ENCODE measurements at regions not wholly inside any gene's neighbourhood (a gene's known extent, or its start where the extent isn't known, plus 50 kb on each side); places are given as distances from the start of the nearest gene placed in this dataset.

DNA sequence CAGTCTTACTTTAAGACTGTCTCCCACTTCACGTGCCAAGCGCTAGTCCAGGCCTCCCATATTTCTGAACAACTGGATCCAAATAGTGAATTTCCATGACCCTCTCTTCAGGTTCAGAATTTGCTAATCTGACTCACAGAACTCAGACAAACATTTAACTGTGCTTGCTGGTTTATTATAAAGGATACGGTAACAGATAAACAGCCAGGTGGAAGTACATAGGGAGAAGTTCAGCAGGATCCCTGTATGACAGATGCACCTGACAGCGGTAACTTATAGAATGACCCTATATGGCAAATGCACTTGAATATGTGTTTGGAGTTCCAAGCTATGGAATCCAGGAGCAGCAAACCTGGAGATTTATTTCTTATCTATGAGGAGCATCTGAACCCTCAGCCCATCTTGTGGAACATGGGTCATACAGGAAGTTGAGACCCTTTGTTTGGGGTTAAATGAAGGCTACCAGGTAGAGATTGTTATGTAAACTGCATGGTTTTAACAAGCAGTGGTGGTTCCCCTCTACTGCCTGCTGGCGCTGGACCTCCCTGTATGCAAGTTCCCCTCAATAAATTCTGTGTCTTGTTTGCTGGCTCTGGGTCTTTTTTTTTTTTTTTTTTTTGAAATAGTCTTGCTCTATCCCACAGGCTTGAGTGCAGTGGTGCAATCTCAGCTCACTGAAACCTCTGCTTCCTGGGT lies 622.6 kb downstream of the KCNJ2 start:
- TF ChIP-seq TAF1 (IDR thresholded peaks at IDR 0.05; ENCODE audit: low read depth, low read length) = no peak
- TF ChIP-seq, protein P1, sequence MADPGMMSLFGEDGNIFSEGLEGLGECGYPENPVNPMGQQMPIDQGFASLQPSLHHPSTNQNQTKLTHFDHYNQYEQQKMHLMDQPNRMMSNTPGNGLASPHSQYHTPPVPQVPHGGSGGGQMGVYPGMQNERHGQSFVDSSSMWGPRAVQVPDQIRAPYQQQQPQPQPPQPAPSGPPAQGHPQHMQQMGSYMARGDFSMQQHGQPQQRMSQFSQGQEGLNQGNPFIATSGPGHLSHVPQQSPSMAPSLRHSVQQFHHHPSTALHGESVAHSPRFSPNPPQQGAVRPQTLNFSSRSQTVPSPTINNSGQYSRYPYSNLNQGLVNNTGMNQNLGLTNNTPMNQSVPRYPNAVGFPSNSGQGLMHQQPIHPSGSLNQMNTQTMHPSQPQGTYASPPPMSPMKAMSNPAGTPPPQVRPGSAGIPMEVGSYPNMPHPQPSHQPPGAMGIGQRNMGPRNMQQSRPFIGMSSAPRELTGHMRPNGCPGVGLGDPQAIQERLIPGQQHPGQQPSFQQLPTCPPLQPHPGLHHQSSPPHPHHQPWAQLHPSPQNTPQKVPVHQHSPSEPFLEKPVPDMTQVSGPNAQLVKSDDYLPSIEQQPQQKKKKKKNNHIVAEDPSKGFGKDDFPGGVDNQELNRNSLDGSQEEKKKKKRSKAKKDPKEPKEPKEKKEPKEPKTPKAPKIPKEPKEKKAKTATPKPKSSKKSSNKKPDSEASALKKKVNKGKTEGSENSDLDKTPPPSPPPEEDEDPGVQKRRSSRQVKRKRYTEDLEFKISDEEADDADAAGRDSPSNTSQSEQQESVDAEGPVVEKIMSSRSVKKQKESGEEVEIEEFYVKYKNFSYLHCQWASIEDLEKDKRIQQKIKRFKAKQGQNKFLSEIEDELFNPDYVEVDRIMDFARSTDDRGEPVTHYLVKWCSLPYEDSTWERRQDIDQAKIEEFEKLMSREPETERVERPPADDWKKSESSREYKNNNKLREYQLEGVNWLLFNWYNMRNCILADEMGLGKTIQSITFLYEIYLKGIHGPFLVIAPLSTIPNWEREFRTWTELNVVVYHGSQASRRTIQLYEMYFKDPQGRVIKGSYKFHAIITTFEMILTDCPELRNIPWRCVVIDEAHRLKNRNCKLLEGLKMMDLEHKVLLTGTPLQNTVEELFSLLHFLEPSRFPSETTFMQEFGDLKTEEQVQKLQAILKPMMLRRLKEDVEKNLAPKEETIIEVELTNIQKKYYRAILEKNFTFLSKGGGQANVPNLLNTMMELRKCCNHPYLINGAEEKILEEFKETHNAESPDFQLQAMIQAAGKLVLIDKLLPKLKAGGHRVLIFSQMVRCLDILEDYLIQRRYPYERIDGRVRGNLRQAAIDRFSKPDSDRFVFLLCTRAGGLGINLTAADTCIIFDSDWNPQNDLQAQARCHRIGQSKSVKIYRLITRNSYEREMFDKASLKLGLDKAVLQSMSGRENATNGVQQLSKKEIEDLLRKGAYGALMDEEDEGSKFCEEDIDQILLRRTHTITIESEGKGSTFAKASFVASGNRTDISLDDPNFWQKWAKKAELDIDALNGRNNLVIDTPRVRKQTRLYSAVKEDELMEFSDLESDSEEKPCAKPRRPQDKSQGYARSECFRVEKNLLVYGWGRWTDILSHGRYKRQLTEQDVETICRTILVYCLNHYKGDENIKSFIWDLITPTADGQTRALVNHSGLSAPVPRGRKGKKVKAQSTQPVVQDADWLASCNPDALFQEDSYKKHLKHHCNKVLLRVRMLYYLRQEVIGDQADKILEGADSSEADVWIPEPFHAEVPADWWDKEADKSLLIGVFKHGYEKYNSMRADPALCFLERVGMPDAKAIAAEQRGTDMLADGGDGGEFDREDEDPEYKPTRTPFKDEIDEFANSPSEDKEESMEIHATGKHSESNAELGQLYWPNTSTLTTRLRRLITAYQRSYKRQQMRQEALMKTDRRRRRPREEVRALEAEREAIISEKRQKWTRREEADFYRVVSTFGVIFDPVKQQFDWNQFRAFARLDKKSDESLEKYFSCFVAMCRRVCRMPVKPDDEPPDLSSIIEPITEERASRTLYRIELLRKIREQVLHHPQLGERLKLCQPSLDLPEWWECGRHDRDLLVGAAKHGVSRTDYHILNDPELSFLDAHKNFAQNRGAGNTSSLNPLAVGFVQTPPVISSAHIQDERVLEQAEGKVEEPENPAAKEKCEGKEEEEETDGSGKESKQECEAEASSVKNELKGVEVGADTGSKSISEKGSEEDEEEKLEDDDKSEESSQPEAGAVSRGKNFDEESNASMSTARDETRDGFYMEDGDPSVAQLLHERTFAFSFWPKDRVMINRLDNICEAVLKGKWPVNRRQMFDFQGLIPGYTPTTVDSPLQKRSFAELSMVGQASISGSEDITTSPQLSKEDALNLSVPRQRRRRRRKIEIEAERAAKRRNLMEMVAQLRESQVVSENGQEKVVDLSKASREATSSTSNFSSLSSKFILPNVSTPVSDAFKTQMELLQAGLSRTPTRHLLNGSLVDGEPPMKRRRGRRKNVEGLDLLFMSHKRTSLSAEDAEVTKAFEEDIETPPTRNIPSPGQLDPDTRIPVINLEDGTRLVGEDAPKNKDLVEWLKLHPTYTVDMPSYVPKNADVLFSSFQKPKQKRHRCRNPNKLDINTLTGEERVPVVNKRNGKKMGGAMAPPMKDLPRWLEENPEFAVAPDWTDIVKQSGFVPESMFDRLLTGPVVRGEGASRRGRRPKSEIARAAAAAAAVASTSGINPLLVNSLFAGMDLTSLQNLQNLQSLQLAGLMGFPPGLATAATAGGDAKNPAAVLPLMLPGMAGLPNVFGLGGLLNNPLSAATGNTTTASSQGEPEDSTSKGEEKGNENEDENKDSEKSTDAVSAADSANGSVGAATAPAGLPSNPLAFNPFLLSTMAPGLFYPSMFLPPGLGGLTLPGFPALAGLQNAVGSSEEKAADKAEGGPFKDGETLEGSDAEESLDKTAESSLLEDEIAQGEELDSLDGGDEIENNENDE (IDR thresholded peaks at IDR 0.05; ENCODE audit: insufficient replicate concordance, low read length) = peak; percentile 67
- TF ChIP-seq, protein P2, sequence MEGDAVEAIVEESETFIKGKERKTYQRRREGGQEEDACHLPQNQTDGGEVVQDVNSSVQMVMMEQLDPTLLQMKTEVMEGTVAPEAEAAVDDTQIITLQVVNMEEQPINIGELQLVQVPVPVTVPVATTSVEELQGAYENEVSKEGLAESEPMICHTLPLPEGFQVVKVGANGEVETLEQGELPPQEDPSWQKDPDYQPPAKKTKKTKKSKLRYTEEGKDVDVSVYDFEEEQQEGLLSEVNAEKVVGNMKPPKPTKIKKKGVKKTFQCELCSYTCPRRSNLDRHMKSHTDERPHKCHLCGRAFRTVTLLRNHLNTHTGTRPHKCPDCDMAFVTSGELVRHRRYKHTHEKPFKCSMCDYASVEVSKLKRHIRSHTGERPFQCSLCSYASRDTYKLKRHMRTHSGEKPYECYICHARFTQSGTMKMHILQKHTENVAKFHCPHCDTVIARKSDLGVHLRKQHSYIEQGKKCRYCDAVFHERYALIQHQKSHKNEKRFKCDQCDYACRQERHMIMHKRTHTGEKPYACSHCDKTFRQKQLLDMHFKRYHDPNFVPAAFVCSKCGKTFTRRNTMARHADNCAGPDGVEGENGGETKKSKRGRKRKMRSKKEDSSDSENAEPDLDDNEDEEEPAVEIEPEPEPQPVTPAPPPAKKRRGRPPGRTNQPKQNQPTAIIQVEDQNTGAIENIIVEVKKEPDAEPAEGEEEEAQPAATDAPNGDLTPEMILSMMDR (IDR thresholded peaks at IDR 0.05; ENCODE audit: control extremely low read depth in 1 of 3, insufficient read depth in 1 of 3, low read depth in 1 of 3, low read length in 3 of 3) = no peak
- TF ChIP-seq, protein P3, sequence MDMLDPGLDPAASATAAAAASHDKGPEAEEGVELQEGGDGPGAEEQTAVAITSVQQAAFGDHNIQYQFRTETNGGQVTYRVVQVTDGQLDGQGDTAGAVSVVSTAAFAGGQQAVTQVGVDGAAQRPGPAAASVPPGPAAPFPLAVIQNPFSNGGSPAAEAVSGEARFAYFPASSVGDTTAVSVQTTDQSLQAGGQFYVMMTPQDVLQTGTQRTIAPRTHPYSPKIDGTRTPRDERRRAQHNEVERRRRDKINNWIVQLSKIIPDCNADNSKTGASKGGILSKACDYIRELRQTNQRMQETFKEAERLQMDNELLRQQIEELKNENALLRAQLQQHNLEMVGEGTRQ (IDR thresholded peaks at IDR 0.05; ENCODE audit: low read length) = no peak
- TF ChIP-seq SIX5 (IDR thresholded peaks at IDR 0.05; ENCODE audit: low read depth, low read length) = no peak
